SK-N-MC (cell line): ENCODE measurements at regions not wholly inside any gene's neighbourhood (a gene's known extent, or its start where the extent isn't known, plus 50 kb on each side); places are given as distances from the start of the nearest gene placed in this dataset.
A peak's percentile ranks its signal among the peaks of the same experiment; 100 is the strongest.
"Not testable (repeated sequence)": the region's sequence is repeated elsewhere in the genome, so short reads cannot be mapped to it uniquely, and the experiment has no call there.

Source experiments
- DNase-seq: peaks from one replicate; pipeline ENCODE4 v3.0.0-alpha.2; 2011; ENCODE audit warnings: low read depth, low spot score
- H3K27ac ChIP-seq: fragments of 200-600 bp; sonication (generic); 2 replicates; pipeline ENCODE4 v1.5.1; 2016; ENCODE audit warnings: mixed run types
- H3K36me3 ChIP-seq: fragments of 200-600 bp; sonication (generic); 2 replicates; pipeline ENCODE4 v1.6.1; 2017; ENCODE audit warnings: antibody characterized with exemption, low read length, mixed read lengths; ENCODE audit not compliant: insufficient read depth
- H3K4me3 ChIP-seq: fragments of 200-600 bp; sonication (generic); 2 replicates; pipeline ENCODE4 v1.5.1; 2016
- H3K9ac ChIP-seq: fragments of 200-600 bp; sonication (generic); 2 replicates; pipeline ENCODE4 v1.8.0; 2017; ENCODE audit warnings: mixed run types, mixed read lengths; ENCODE audit not compliant: insufficient read length
- H3K9me3 ChIP-seq: fragments of 200-600 bp; sonication (generic); 2 replicates; pipeline ENCODE4 v1.6.1; 2017; ENCODE audit warnings: low read depth, mild to moderate bottlenecking, antibody characterized with exemption, low read length, moderate library complexity, mixed read lengths
- EZH2 ChIP-seq: fragments of 200-600 bp; sonication (generic); IDR thresholded peaks from one replicate; pipeline ENCODE4 v1.6.1; 2017; ENCODE audit warnings: antibody characterized with exemption
- FOXP2 ChIP-seq: optimal IDR thresholded peaks from 2 replicates; pipeline ENCODE3; 2011; ENCODE audit warnings: mild to moderate bottlenecking, moderate library complexity; ENCODE audit not compliant: insufficient read depth; ENCODE audit errors: extremely low read length, control extremely low read depth
- POLR2AphosphoS5 ChIP-seq: IDR thresholded peaks from 2 replicates; pipeline ENCODE4 v1.6.1; 2012; ENCODE audit warnings: mild to moderate bottlenecking, low read depth, low read length, borderline replicate concordance

DNA sequence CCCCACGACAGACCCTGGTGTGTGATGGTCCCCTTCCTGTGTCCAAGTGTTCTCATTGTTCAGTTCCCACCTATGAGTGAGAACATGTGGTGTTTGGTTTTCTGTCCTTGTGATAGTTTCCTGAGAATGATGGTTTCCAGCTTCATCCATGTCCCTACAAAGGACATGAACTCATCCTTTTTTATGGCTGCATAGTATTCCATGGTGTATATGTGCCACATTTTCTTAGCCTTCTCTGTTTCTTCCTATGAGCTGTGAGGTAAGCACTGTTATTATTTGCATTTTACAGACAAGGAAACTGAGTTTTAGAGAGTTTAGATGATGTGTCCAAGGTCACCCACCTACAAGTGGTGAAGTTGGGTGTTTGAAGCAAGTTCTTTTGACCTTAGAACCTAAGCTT lies 51.1 kb upstream of the BNC1 start:
- DNase-seq, H3K27ac ChIP-seq, H3K4me3 ChIP-seq, H3K9ac ChIP-seq, H3K9me3 ChIP-seq, H3K36me3 ChIP-seq: not testable (repeated sequence)

DNA sequence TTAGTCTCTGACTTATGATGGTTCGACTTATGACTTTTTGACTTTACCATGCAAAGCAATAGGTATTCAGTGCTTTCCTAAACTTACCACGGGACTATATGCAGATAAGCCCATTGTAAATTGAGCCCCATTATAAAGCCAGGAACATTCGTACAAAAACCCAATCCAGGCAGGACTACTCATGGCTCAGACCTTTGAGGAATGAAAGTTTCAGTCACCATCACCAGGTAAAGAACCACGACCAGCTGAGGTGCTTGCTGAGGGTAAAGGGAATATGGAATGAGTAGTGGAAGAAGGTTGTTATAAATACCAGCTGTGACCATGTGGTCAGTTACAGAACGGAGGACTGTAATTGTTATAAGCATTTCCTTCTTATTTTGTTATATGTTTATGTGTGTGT lies 54.9 kb upstream of the BNC1 start:
- Histone ChIP-seq H3K9me3 (no peaks in the 10 kb centered on the region), H3K9ac (no peak overlapping the region), H3K27ac (no peak overlapping the region), H3K36me3 (no peaks in the 10 kb centered on the region), H3K4me3 (no peak overlapping the region)
- TF ChIP-seq EZH2 (no peak), POLR2AphosphoS5 (no peak)
- DNase-seq: no peak

DNA sequence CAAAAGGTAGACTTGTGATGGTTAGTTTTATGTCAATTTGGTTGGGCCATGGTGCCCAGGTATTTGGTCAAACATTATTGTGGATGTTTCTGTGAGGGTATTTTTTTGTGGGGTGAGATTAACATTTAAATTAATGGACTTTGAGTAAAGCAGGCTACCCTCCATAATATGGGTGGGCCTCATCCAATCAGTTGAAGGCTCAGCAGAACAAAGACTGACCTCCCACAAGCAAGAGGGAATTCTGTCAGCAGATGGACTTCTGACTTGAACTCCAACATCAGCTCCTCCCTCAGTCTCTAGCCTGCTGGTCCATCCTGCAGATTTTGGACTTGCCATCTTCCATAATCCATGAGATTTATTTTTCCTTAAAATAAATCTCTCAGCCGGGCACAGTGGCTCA lies 55.6 kb upstream of the BNC1 start:
- Histone ChIP-seq H3K36me3 (no peaks in the 10 kb centered on the region), H3K9me3 (no peaks in the 10 kb centered on the region), H3K27ac (no peak overlapping the region), H3K4me3 (no peak overlapping the region), H3K9ac (no peak overlapping the region)
- no peak for DNase-seq
- TF ChIP-seq EZH2 (no peak), POLR2AphosphoS5 (no peak), FOXP2 (no peak)

DNA sequence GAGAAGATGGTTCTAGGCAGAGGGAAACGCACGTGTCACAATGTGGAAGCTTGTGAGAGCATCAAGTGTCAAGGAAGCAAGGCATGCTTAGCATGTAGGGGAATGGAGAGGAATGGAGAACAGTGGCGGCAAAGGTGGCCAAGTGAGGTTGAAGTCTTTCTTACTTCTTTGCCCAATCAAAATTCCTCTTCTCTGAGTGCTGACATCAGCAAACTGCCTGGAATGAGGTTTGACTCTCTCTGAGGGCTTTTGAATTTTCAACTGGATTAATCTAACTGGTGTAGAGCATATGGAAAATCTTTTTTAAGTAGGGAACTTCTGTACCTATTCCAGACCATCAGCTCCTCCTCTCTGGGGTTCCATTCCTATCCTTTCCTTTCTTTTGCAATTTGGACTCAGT lies 61.9 kb upstream of the BNC1 start:
- Histone ChIP-seq H3K36me3 (no peaks in the 10 kb centered on the region), H3K27ac (no peak overlapping the region), H3K4me3 (no peak overlapping the region; the same call in 1 of the 2 replicates), H3K9me3 (no peaks in the 10 kb centered on the region), H3K9ac (no peak overlapping the region)
- TF ChIP-seq FOXP2 (no peak), POLR2AphosphoS5 (no peak), EZH2 (no peak)
- DNase-seq: no peak

DNA sequence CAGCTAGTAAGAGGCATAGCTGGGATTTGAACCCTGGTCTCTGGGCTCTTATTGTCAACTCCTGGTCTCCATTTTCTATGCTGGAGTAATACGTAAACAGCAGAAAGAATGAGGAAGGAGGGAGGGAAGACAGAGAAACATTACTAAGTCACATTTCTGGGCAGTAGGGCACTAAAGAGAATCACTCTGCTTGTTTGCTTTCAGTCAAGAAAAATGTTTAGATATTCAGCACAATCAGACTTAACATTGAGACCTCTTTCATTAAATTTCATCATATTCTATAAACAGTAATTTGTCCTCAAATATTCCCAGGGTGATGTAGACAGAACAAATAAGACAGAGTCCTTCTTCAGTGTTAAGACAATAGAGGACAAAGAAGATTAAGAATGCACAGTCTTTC lies 67.7 kb upstream of the BNC1 start:
- TF ChIP-seq POLR2AphosphoS5 (no peak), EZH2 (no peak), FOXP2 (no peak)
- H3K9ac ChIP-seq: no peak overlapping the region
- no peak overlapping the region for H3K27ac ChIP-seq
- H3K36me3 ChIP-seq: no peaks in the 10 kb centered on the region
- DNase-seq: no peak
- H3K9me3 ChIP-seq: no peaks in the 10 kb centered on the region
- H3K4me3 ChIP-seq: no peak overlapping the region

DNA sequence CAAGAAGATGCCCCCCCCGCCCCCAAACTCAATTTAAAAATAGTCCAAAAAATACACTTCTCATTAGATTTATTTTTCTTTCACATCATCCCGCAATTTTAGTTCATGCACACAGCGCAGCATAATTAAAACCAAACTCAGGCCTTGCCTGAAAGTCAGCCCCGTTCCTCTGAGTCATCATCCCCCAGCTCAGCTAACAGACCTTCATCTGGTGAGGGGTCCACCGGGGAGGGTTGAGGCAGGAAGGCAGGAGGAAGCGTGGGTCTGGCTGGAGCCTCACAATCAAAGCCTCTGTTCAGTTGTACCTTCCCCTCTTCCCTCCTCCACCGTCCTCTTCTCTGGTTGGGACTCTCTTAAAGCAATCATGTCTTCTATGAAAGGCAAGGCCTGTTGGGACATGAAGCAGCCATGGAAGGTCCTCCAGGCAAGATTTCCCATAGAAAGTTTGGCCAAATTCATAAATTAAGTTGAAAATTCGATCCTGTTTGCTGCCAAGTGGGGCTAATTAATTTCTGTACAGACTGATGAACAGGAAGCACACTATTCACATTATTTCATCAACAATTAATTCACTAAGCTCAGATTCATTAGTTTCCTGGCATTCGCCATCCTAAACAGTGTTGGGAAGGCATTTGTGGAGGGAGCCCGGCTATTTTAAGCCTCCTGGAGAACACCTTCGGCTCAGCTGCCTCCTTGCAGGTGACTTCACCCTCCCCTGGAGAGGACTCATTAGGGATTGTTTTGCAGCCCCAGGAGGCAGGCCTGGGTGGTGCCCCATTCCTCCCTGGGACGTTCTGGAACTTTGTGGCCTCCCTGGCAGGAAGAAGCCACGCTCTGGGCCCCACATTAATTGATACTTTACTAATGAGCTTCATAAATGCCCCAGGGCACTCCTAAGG lies 72.3 kb upstream of the BNC1 start:
- no peak for DNase-seq
- Histone ChIP-seq H3K36me3 (no peaks in the 10 kb centered on the region), H3K9ac (peak overlapping the region; percentile 34), H3K9me3 (no peaks in the 10 kb centered on the region), H3K27ac (peak overlapping the region; percentile 77), H3K4me3 (0 out of 2 replicates have a peak overlapping the region, but pooled peaks have one; percentile 19)
- no peak for TF ChIP-seq POLR2AphosphoS5
- no peak for TF ChIP-seq EZH2
- no peak for TF ChIP-seq FOXP2

DNA sequence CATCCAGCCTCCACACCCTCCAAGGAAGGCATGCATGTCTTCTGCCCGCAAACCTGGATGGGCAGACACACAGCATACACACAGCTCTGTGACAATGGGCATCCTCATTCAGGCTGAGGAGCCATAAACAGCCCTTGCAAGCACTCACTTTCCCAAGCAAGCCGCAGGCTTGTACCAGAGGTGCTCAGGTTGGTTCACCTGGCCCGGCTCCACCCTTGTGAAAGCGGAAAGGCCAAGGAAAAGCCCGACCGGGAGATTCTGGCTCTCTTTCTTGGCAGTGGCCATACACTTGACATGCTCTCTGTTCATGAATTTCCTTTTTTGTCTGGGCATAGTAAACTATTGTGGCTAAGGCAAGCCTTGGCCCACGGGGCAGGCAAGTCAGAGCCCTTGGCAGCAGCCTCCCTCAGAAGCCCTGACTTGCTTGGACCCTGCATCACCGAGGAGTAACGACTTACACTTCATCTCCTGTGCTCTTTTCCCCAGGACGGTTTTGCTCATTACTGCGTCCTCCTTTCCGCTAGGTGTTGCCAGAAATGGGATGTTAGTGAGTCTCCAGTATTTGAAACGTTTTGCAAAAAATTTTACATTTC lies 74.6 kb upstream of the BNC1 start:
- no peak overlapping the region for H3K4me3 ChIP-seq
- peaks cover under 1% of the 10 kb centered on the region; the same call in 1 of the 2 replicates for H3K9me3 ChIP-seq
- H3K27ac ChIP-seq: no peak overlapping the region
- no peak overlapping the region for H3K9ac ChIP-seq
- no peak for TF ChIP-seq FOXP2
- no peak for TF ChIP-seq EZH2
- no peak for TF ChIP-seq POLR2AphosphoS5
- no peak for DNase-seq
- no peaks in the 10 kb centered on the region for H3K36me3 ChIP-seq

DNA sequence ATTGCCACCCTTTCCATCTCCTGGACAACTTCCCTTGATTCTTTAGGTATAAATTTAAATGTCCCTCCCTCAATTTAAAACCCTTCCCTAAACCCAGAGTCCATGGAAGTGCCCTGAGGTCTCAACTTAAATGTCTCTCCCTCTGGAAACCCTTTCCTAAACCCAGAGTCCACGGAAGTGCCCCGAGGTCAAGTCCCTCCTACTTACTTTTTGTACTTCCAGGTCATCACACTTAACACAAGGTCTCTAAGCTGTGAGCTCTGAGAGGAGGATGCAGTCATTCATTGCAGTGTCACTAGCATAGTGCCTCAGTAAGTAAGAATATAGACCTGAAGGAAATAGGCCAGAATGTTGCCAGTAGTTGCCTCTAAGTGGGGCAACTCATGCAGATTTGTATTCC lies 78.2 kb upstream of the BNC1 start:
- no peak for TF ChIP-seq FOXP2
- TF ChIP-seq EZH2: no peak
- no peak for TF ChIP-seq POLR2AphosphoS5
- H3K36me3 ChIP-seq: no peaks in the 10 kb centered on the region
- peaks cover 4% of the 10 kb centered on the region; the same call in 1 of the 2 replicates for H3K9me3 ChIP-seq

DNA sequence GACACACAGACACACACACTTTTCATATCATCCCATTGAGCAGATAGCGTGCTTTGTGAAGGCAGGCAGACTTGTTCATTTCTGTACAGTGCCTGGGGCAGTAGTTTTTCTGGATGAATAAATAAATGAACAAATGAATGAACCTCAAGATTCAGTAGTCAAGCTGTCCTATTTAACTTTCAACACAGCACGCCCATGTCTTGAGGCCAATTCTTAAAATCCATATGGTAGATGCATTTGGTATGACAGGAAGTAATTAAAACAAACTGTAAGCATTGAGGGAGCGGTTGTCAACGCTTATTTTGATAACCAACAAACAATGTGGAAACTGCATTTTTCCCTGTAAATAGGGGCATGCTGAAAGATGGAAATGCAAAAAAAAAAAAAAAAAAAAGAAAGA lies 80.0 kb upstream of the BNC1 start:
- Histone ChIP-seq H3K9me3 (peaks cover 4% of the 10 kb centered on the region; the same call in 1 of the 2 replicates), H3K9ac (no peak overlapping the region), H3K36me3 (no peaks in the 10 kb centered on the region), H3K4me3 (peak overlapping the region; percentile 71), H3K27ac (no peak overlapping the region; the same call in 1 of the 2 replicates)
- DNase-seq: no peak
- TF ChIP-seq EZH2: no peak
- TF ChIP-seq FOXP2: no peak
- TF ChIP-seq POLR2AphosphoS5: no peak

More for the DNA sequence above, 78.2 kb upstream of the BNC1 start:
- Histone ChIP-seq H3K27ac (no peak overlapping the region), H3K9ac (no peak overlapping the region), H3K4me3 (no peak overlapping the region)
- DNase-seq: no peak
